ENCODE measurements at regions not wholly inside any gene's neighbourhood (a gene's known extent, or its start where the extent isn't known, plus 50 kb on each side); places are given as distances from the start of the nearest gene placed in this dataset.

- H3K27ac Mint-ChIP-seq (ENCODE audit: unreplicated experiment), result no peak overlapping the region
- DNase-seq, result no peak
- H3K36me3 Mint-ChIP-seq (ENCODE audit: insufficient read depth, unreplicated experiment), result no peaks in the 10 kb centered on the region
- H3K9me3 Mint-ChIP-seq (ENCODE audit: low read depth, unreplicated experiment), result peaks cover 7% of the 10 kb centered on the region
- no peaks in the 10 kb centered on the region for H3K27me3 Mint-ChIP-seq (ENCODE audit: unreplicated experiment)
- TF ChIP-seq, protein P1, sequence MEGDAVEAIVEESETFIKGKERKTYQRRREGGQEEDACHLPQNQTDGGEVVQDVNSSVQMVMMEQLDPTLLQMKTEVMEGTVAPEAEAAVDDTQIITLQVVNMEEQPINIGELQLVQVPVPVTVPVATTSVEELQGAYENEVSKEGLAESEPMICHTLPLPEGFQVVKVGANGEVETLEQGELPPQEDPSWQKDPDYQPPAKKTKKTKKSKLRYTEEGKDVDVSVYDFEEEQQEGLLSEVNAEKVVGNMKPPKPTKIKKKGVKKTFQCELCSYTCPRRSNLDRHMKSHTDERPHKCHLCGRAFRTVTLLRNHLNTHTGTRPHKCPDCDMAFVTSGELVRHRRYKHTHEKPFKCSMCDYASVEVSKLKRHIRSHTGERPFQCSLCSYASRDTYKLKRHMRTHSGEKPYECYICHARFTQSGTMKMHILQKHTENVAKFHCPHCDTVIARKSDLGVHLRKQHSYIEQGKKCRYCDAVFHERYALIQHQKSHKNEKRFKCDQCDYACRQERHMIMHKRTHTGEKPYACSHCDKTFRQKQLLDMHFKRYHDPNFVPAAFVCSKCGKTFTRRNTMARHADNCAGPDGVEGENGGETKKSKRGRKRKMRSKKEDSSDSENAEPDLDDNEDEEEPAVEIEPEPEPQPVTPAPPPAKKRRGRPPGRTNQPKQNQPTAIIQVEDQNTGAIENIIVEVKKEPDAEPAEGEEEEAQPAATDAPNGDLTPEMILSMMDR (IDR thresholded peaks at IDR 0.05; ENCODE audit: unreplicated experiment), result no peak
- no peak overlapping the region for H3K4me3 Mint-ChIP-seq (ENCODE audit: low read depth, unreplicated experiment)
- BruUV-seq (replicated peaks), result no TSS peak
- CTCF ChIA-PET, result no interaction called here
- intact Hi-C loops (cut with micrococcal nuclease; ENCODE audit: unreplicated experiment), result no loop called here
- no peaks in the 10 kb centered on the region for H3K4me1 Mint-ChIP-seq (ENCODE audit: low read depth, unreplicated experiment)
Measured at GRCh38 chr5:28217695-28218094, 1179.3 kb upstream of the CDH9 start.

DNA sequence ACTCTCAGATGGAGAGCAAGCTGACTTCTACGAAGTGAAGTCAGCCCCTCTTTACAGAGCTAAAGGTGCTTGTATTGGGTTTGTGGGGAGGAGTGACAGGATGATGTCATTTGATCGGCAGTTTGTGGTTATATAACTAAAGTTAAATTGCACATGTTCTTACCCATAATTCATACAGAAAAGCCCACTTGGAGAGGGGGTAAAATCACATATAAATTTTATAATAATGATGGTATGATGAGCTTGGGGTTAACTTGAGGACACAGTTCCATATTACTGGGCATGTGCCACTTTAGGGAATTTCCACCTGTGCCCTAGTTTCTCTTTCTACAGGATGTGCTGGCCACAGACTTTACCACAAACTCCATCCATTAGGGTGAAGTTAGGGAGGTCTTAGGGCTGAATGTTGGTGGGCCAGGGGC lies 1178.6 kb upstream of the CDH9 start:
- intact Hi-C loops (cut with micrococcal nuclease; ENCODE audit: unreplicated experiment), result no loop called here
- no peak for DNase-seq
- H3K27me3 Mint-ChIP-seq (ENCODE audit: unreplicated experiment), result no peaks in the 10 kb centered on the region
- H3K27ac Mint-ChIP-seq (ENCODE audit: unreplicated experiment), result no peak overlapping the region
- H3K36me3 Mint-ChIP-seq (ENCODE audit: insufficient read depth, unreplicated experiment), result no peaks in the 10 kb centered on the region
- peaks cover 7% of the 10 kb centered on the region for H3K9me3 Mint-ChIP-seq (ENCODE audit: low read depth, unreplicated experiment)
- CTCF ChIA-PET, result no interaction called here
- H3K4me1 Mint-ChIP-seq (ENCODE audit: low read depth, unreplicated experiment), result no peaks in the 10 kb centered on the region
- no TSS peak for BruUV-seq (replicated peaks)
- H3K4me3 Mint-ChIP-seq (ENCODE audit: low read depth, unreplicated experiment), result no peak overlapping the region
- TF ChIP-seq, protein P1 (IDR thresholded peaks at IDR 0.05; ENCODE audit: unreplicated experiment), result no peak

GRCh38 chr5:28215091-28215490 lies 1176.7 kb upstream of the CDH9 start:
- DNase-seq, result no peak
- H3K36me3 Mint-ChIP-seq (ENCODE audit: insufficient read depth, unreplicated experiment), result no peaks in the 10 kb centered on the region

GRCh38 chr5:28214292-28214691 lies 1175.9 kb upstream of the CDH9 start:
- no peaks in the 10 kb centered on the region for H3K36me3 Mint-ChIP-seq (ENCODE audit: insufficient read depth, unreplicated experiment)
- H3K27me3 Mint-ChIP-seq (ENCODE audit: unreplicated experiment), result no peaks in the 10 kb centered on the region
- H3K4me3 Mint-ChIP-seq (ENCODE audit: low read depth, unreplicated experiment), result no peak overlapping the region
- no peak overlapping the region for H3K27ac Mint-ChIP-seq (ENCODE audit: unreplicated experiment)
- TF ChIP-seq, protein P1 (IDR thresholded peaks at IDR 0.05; ENCODE audit: unreplicated experiment), result no peak
- intact Hi-C loops (cut with micrococcal nuclease; ENCODE audit: unreplicated experiment), result no loop called here
- CTCF ChIA-PET, result no interaction called here
- DNase-seq, result no peak
- H3K4me1 Mint-ChIP-seq (ENCODE audit: low read depth, unreplicated experiment), result no peaks in the 10 kb centered on the region
- BruUV-seq (replicated peaks), result no TSS peak
- peaks cover 4% of the 10 kb centered on the region for H3K9me3 Mint-ChIP-seq (ENCODE audit: low read depth, unreplicated experiment)

More at GRCh38 chr5:28215091-28215490, 1176.7 kb upstream of the CDH9 start:
- Mint-ChIP-seq H3K27me3 (ENCODE audit: unreplicated experiment) (no peaks in the 10 kb centered on the region), H3K27ac (ENCODE audit: unreplicated experiment) (no peak overlapping the region), H3K4me1 (ENCODE audit: low read depth, unreplicated experiment) (no peaks in the 10 kb centered on the region), H3K4me3 (ENCODE audit: low read depth, unreplicated experiment) (no peak overlapping the region), H3K9me3 (ENCODE audit: low read depth, unreplicated experiment) (peaks cover 7% of the 10 kb centered on the region)
- intact Hi-C loops (cut with micrococcal nuclease; ENCODE audit: unreplicated experiment), result no loop called here
- TF ChIP-seq, protein P1 (IDR thresholded peaks at IDR 0.05; ENCODE audit: unreplicated experiment), result no peak
- BruUV-seq (replicated peaks), result no TSS peak
- CTCF ChIA-PET, result no interaction called here
